HG02678 (cell line): ENCODE measurements at regions not wholly inside any gene's neighbourhood (a gene's known extent, or its start where the extent isn't known, plus 50 kb on each side); places are given as distances from the start of the nearest gene placed in this dataset.

Experiments
- ATAC-seq: cut with Tn5 transposase; IDR thresholded peaks from one replicate; pipeline ENCODE4 v1.9.1; 2021; ENCODE audit warnings: mild to moderate bottlenecking, moderate library complexity; ENCODE audit not compliant: unreplicated experiment

- no peak for ATAC-seq
Observed at GRCh38 chr2:33782395-33783230, 183.5 kb upstream of the FAM98A start.

- ATAC-seq = no peak
Observed at GRCh38 chr2:33777786-33778185, 178.7 kb upstream of the FAM98A start.

- no peak for ATAC-seq
Observed at GRCh38 chr2:33775306-33775705, 176.2 kb upstream of the FAM98A start.

- no peak for ATAC-seq
Observed at GRCh38 chr2:33770023-33770422, 170.9 kb upstream of the FAM98A start.

- no peak for ATAC-seq
Observed at GRCh38 chr2:33766175-33766574, 167.1 kb upstream of the FAM98A start.

GRCh38 chr2:33765122-33765521 lies 166.0 kb upstream of the FAM98A start:
- no peak for ATAC-seq

- no peak for ATAC-seq
Observed at GRCh38 chr2:33764551-33764950, 165.5 kb upstream of the FAM98A start.

- no peak for ATAC-seq
Observed at GRCh38 chr2:33763671-33764310, 164.7 kb upstream of the FAM98A start.

GRCh38 chr2:33762636-33763035 lies 163.5 kb upstream of the FAM98A start:
- ATAC-seq = no peak

- ATAC-seq = no peak
Observed at GRCh38 chr2:33746208-33746800, 147.2 kb upstream of the FAM98A start.

GRCh38 chr2:33735096-33735495 lies 136.0 kb upstream of the FAM98A start:
- no peak for ATAC-seq

- ATAC-seq = no peak
Observed at GRCh38 chr2:33730804-33731203, 131.7 kb upstream of the FAM98A start.

GRCh38 chr2:33730193-33730592 lies 131.1 kb upstream of the FAM98A start:
- ATAC-seq = no peak

GRCh38 chr2:33729353-33729752 lies 130.3 kb upstream of the FAM98A start:
- no peak for ATAC-seq

- no peak for ATAC-seq
Observed at GRCh38 chr2:33728106-33728505, 129.0 kb upstream of the FAM98A start.

GRCh38 chr2:33727361-33728032 lies 128.4 kb upstream of the FAM98A start:
- no peak for ATAC-seq

- no peak for ATAC-seq
Observed at GRCh38 chr2:33726415-33726814, 127.3 kb upstream of the FAM98A start.

GRCh38 chr2:33723329-33723728 lies 124.2 kb upstream of the FAM98A start:
- no peak for ATAC-seq

GRCh38 chr2:33719067-33719466 lies 120.0 kb upstream of the FAM98A start:
- no peak for ATAC-seq

GRCh38 chr2:33712674-33713073 lies 113.6 kb upstream of the FAM98A start:
- ATAC-seq = no peak

GRCh38 chr2:33709951-33710350 lies 110.9 kb upstream of the FAM98A start:
- ATAC-seq = no peak

GRCh38 chr2:33707312-33707711 lies 108.2 kb upstream of the FAM98A start:
- no peak for ATAC-seq
